NCI-H748 treated with DMSO at 0.1 percent for 48 hours (cell line): ENCODE measurements at regions not wholly inside any gene's neighbourhood (a gene's known extent, or its start where the extent isn't known, plus 50 kb on each side); places are given as distances from the start of the nearest gene placed in this dataset.
A peak's percentile ranks its signal among the peaks of the same experiment; 100 is the strongest.
"Not testable (repeated sequence)": the region's sequence is repeated elsewhere in the genome, so short reads cannot be mapped to it uniquely, and the experiment has no call there.

Experiments
- DNase-seq: peaks from one replicate; lab custom pipeline; 2025; lab: John Stamatoyannopoulos, UW

- no peak for DNase-seq
Measured at GRCh38 chr1:70490153-70490552, 79.1 kb downstream of the CTH start.

GRCh38 chr1:70495370-70495769 lies 84.3 kb downstream of the CTH start:
- DNase-seq: no peak

GRCh38 chr1:70496181-70496580 lies 85.1 kb downstream of the CTH start:
- no peak for DNase-seq

- no peak for DNase-seq
Measured at GRCh38 chr1:70497152-70497551, 86.1 kb downstream of the CTH start.

GRCh38 chr1:70498666-70499065 lies 87.6 kb downstream of the CTH start:
- no peak for DNase-seq

- DNase-seq: no peak
Measured at GRCh38 chr1:70499695-70500094, 88.6 kb downstream of the CTH start.

GRCh38 chr1:70503358-70503757 lies 92.3 kb downstream of the CTH start:
- no peak for DNase-seq

- no peak for DNase-seq
Measured at GRCh38 chr1:70504176-70504820, 93.2 kb downstream of the CTH start.

GRCh38 chr1:70504821-70505193 lies 93.7 kb downstream of the CTH start:
- DNase-seq: no peak

- not testable (repeated sequence) for DNase-seq
Measured at GRCh38 chr1:70507991-70508390, 96.9 kb downstream of the CTH start.

GRCh38 chr1:70509996-70510876 lies 99.2 kb downstream of the CTH start:
- peak; percentile 78 for DNase-seq

- no peak for DNase-seq
Measured at GRCh38 chr1:70517444-70517843, 106.4 kb downstream of the CTH start.

- DNase-seq: no peak
Measured at GRCh38 chr1:70518106-70518505, 107.0 kb downstream of the CTH start.

- DNase-seq: peak; percentile 49
Measured at GRCh38 chr1:70528590-70529333, 117.7 kb downstream of the CTH start.

GRCh38 chr1:70536708-70537366 lies 125.8 kb downstream of the CTH start:
- no peak for DNase-seq

- no peak for DNase-seq
Measured at GRCh38 chr1:70537788-70538187, 126.7 kb downstream of the CTH start.

- no peak for DNase-seq
Measured at GRCh38 chr1:70542030-70542429, 131.0 kb downstream of the CTH start.

GRCh38 chr1:70542856-70543255 lies 131.8 kb downstream of the CTH start:
- DNase-seq: peak; percentile 3

- DNase-seq: no peak
Measured at GRCh38 chr1:70546726-70547125, 135.7 kb downstream of the CTH start.

- no peak for DNase-seq
Measured at GRCh38 chr1:70552662-70553566, 141.8 kb downstream of the CTH start.

GRCh38 chr1:70553567-70553956 lies 142.5 kb downstream of the CTH start:
- DNase-seq: no peak
